K562 (cell line): ENCODE measurements at regions not wholly inside any gene's neighbourhood (a gene's known extent, or its start where the extent isn't known, plus 50 kb on each side); places are given as distances from the start of the nearest gene placed in this dataset.
A peak's percentile ranks its signal among the peaks of the same experiment; 100 is the strongest.

ENCODE experiments used
- CREM ChIP-seq: IDR thresholded peaks from 2 replicates; pipeline ENCODE4 v1.6.1; 2014; ENCODE audit warnings: antibody characterized with exemption, low read depth
- DPF2 ChIP-seq: fragments of 450-650 bp; IDR thresholded peaks from 2 replicates; pipeline ENCODE4 v1.6.1; 2016
- EGR1 ChIP-seq: fragments of 450-650 bp; conservative IDR thresholded peaks from 2 replicates; pipeline ENCODE4 v1.6.1; 2017; ENCODE audit warnings: mild to moderate bottlenecking
- FOXK2 ChIP-seq, 2 experiments: fragments of 450-650 bp; IDR thresholded peaks in 1 of 2; conservative IDR thresholded peaks in 1 of 2; 2 replicates each; pipeline ENCODE4 v1.6.1; 2016; ENCODE audit warnings: low read depth in 2 of 2, mild to moderate bottlenecking in 1 of 2
- ILK ChIP-seq: fragments of 450-650 bp; IDR thresholded peaks from 2 replicates; pipeline ENCODE4 v1.6.1; 2016; ENCODE audit warnings: missing genetic modification characterization, low read depth, mild to moderate bottlenecking, missing compliant biosample characterization, moderate library complexity, borderline replicate concordance
- JUND ChIP-seq, 2 experiments: IDR thresholded peaks; 2 replicates in 1 of 2; 3 replicates in 1 of 2; pipeline ENCODE4 v1.6.1; 2011; ENCODE audit warnings: borderline replicate concordance in 2 of 2, low read depth in 2 of 2, low read length in 2 of 2, improper control_type of control experiment in 1 of 2, missing biosample characterization in 1 of 2, missing genetic modification characterization in 1 of 2, missing genetic modification reagents in 1 of 2
- MBD2 ChIP-seq: sonication (generic); IDR thresholded peaks from 2 replicates; pipeline ENCODE4 v1.6.1; 2016; ENCODE audit warnings: low read depth, borderline replicate concordance
- MTA1 ChIP-seq: fragments of 450-650 bp; IDR thresholded peaks from 2 replicates; pipeline ENCODE4 v1.6.1; 2017; ENCODE audit warnings: borderline replicate concordance
- NCOA1 ChIP-seq: fragments of 450-650 bp; IDR thresholded peaks from 2 replicates; pipeline ENCODE4 v1.6.1; 2016; ENCODE audit warnings: low read depth
- NFE2 ChIP-seq: IDR thresholded peaks from 2 replicates; pipeline ENCODE4 v1.6.1; 2014; ENCODE audit warnings: antibody characterized with exemption, low read depth
- SMARCE1 ChIP-seq: fragments of 450-650 bp; IDR thresholded peaks from 2 replicates; pipeline ENCODE4 v1.7.1; 2016; ENCODE audit warnings: mild to moderate bottlenecking
- SRSF1 ChIP-seq: fragments of 200-400 bp; formaldehyde crosslinking; IDR thresholded peaks from 2 replicates; pipeline ENCODE4 v1.6.1; 2017; ENCODE audit warnings: mild to moderate bottlenecking, low read depth, low read length, moderate library complexity
- TARDBP ChIP-seq: fragments of 450-650 bp; IDR thresholded peaks from 2 replicates; pipeline ENCODE4 v1.6.1; 2016
- TGIF2 ChIP-seq: sonication (generic); formaldehyde crosslinking; IDR thresholded peaks from 2 replicates; pipeline ENCODE4 v1.8.1; 2022; ENCODE audit warnings: mild to moderate bottlenecking, missing genetic modification reagents, moderate library complexity
- ZBTB49 ChIP-seq: sonication (generic); formaldehyde crosslinking; IDR thresholded peaks from 2 replicates; pipeline ENCODE4 v1.8.0; 2022; ENCODE audit warnings: missing genetic modification reagents, mild to moderate bottlenecking, borderline replicate concordance
- ZEB2 ChIP-seq: fragments of 450-650 bp; IDR thresholded peaks from 2 replicates; pipeline ENCODE4 v1.6.1; 2016
- ZFX ChIP-seq: sonication (generic); formaldehyde crosslinking; IDR thresholded peaks from 2 replicates; pipeline ENCODE4 v1.8.0; 2022; ENCODE audit warnings: mild to moderate bottlenecking, missing genetic modification reagents, moderate library complexity
- TF ChIP-seq, protein P1 (sequence below), 2 experiments: fragments of 450-650 bp; conservative IDR thresholded peaks; 2 replicates each; pipeline ENCODE4 v1.6.1; 2017; ENCODE audit warnings: mild to moderate bottlenecking in 2 of 2, moderate library complexity in 2 of 2

DNA sequence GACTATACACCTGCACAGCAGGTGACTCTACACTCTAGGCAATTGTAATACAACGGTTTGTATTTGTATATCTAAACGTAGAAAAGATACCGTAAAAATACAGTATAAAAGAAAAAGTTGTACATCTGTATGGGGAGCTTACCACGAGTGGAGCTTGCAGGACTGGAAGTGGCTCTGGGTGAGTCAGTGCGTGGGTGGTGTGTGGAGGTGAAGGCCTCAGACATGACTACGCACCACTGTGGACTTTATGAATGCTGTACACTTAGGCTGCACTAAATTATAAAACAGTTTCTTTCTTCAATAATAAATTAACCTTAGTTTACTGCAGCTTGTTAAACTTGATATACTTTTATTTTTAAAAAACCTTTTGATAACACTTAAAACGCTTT lies 85.0 kb upstream of the FAT1 start (continued):
- peak; percentile 85 for TF ChIP-seq JUND (IDR thresholded peaks at IDR 0.05; ENCODE audit: borderline replicate concordance, low read depth, low read length)
- TF ChIP-seq JUND (tag; IDR thresholded peaks at IDR 0.05; ENCODE audit: borderline replicate concordance, low read depth, low read length): no peak
- TF ChIP-seq EGR1: peak; percentile 98
- TF ChIP-seq TGIF2 (CRISPR knock-in tag): no peak
- TF ChIP-seq, protein P1, sequence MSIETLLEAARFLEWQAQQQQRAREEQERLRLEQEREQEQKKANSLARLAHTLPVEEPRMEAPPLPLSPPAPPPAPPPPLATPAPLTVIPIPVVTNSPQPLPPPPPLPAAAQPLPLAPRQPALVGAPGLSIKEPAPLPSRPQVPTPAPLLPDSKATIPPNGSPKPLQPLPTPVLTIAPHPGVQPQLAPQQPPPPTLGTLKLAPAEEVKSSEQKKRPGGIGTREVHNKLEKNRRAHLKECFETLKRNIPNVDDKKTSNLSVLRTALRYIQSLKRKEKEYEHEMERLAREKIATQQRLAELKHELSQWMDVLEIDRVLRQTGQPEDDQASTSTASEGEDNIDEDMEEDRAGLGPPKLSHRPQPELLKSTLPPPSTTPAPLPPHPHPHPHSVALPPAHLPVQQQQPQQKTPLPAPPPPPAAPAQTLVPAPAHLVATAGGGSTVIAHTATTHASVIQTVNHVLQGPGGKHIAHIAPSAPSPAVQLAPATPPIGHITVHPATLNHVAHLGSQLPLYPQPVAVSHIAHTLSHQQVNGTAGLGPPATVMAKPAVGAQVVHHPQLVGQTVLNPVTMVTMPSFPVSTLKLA (conservative IDR thresholded peaks at IDR 0.05): 0 out of 4 replicates have a peak, but pooled peaks of 1 of the 2 experiments have one; percentile 20
- TF ChIP-seq SRSF1: no peak
- no peak for TF ChIP-seq NCOA1
- TF ChIP-seq MTA1: peak; percentile 17; the same call in 1 of the 2 replicates
- TF ChIP-seq ZBTB49 (CRISPR knock-in tag): no peak
- peak; percentile 56 for TF ChIP-seq SMARCE1
- TF ChIP-seq ZEB2: 0 out of 2 replicates have a peak, but pooled peaks have one; percentile 5
- TF ChIP-seq DPF2: peak; percentile 80
- no peak for TF ChIP-seq TARDBP
- TF ChIP-seq ZFX: peak; percentile 49
- no peak for TF ChIP-seq ILK (tag)
- TF ChIP-seq MBD2: 0 out of 2 replicates have a peak, but pooled peaks have one; percentile 15
- peak; percentile 33 for TF ChIP-seq CREM
- TF ChIP-seq FOXK2 (conservative IDR thresholded peaks at IDR 0.05 in 1 of 2, IDR thresholded peaks at IDR 0.05 in 1 of 2; ENCODE audit: low read depth in 2 of 2): no peak
- peak; percentile 64 for TF ChIP-seq NFE2
